Panc1 (cell line): ENCODE measurements at regions not wholly inside any gene's neighbourhood (a gene's known extent, or its start where the extent isn't known, plus 50 kb on each side); places are given as distances from the start of the nearest gene placed in this dataset.
"Not testable (repeated sequence)": the region's sequence is repeated elsewhere in the genome, so short reads cannot be mapped to it uniquely, and the experiment has no call there.

Source experiments
- CTCF ChIP-seq: fragments of 450-650 bp; IDR thresholded peaks from 2 replicates; pipeline ENCODE4 v1.5.1; 2017; ENCODE audit warnings: mild to moderate bottlenecking
- POLR2AphosphoS5 ChIP-seq: IDR thresholded peaks from 2 replicates; pipeline ENCODE4 v1.6.1; 2012; ENCODE audit warnings: mild to moderate bottlenecking, low read depth, low read length, moderate library complexity
- SIN3A ChIP-seq: IDR thresholded peaks from 2 replicates; pipeline ENCODE4 v1.6.1; 2012; ENCODE audit warnings: low read depth, mild to moderate bottlenecking, low read length, moderate library complexity, borderline replicate concordance; ENCODE audit not compliant: insufficient read depth
- TCF7L2 ChIP-seq: IDR thresholded peaks from 2 replicates; pipeline ENCODE4 v1.6.1; 2011; ENCODE audit warnings: mild to moderate bottlenecking, low read depth, low read length, inconsistent platforms

GRCh38 chr9:24135072-24135471 lies 309.0 kb upstream of the ELAVL2 start:
- TF ChIP-seq POLR2AphosphoS5, CTCF, TCF7L2, SIN3A: not testable (repeated sequence)
